Gastroesophageal sphincter (tissue), 3 donors: ENCODE measurements at regions not wholly inside any gene's neighbourhood (a gene's known extent, or its start where the extent isn't known, plus 50 kb on each side); places are given as distances from the start of the nearest gene placed in this dataset.

ENCODE experiments used
- POLR2AphosphoS5 ChIP-seq: sonication (generic); formaldehyde crosslinking; IDR thresholded peaks from one replicate; pipeline ENCODE4 v1.6.1; 2017; ENCODE audit warnings: antibody characterized with exemption
- TF ChIP-seq, protein P1 (sequence below), 4 experiments: fragments of 200-600 bp in 2 of 4; fragments of 450-650 bp in 2 of 4; sonication (generic) in 1 of 4; IDR thresholded peaks; one replicate each; pipeline ENCODE4 v1.5.1; 2017 to 2019; ENCODE audit warnings: antibody characterized with exemption in 4 of 4, mild to moderate bottlenecking in 2 of 4, moderate library complexity in 2 of 4

DNA sequence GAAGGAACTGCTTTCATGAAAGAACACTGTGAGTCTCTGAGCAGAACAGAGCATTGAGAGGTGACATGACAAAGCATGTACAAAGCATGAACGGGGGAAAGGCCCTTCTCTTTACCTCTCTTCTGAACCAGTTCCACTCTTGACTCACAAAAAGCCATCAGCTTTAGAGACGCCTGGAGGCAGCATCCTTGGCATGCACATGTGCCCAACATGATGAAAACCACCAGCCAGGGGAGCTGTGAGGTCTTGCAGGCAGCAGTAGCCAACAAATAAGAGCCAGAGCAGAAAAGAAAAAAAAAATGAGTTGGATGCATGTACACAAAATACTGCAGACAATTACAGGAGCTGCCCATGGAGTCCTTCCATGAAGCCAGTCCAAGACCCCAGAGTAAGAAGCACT lies 95.5 kb upstream of the AGAP1 start:
- TF ChIP-seq, protein P1, sequence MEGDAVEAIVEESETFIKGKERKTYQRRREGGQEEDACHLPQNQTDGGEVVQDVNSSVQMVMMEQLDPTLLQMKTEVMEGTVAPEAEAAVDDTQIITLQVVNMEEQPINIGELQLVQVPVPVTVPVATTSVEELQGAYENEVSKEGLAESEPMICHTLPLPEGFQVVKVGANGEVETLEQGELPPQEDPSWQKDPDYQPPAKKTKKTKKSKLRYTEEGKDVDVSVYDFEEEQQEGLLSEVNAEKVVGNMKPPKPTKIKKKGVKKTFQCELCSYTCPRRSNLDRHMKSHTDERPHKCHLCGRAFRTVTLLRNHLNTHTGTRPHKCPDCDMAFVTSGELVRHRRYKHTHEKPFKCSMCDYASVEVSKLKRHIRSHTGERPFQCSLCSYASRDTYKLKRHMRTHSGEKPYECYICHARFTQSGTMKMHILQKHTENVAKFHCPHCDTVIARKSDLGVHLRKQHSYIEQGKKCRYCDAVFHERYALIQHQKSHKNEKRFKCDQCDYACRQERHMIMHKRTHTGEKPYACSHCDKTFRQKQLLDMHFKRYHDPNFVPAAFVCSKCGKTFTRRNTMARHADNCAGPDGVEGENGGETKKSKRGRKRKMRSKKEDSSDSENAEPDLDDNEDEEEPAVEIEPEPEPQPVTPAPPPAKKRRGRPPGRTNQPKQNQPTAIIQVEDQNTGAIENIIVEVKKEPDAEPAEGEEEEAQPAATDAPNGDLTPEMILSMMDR (IDR thresholded peaks at IDR 0.05): no peak
- no peak for TF ChIP-seq POLR2AphosphoS5
